HG03571 (cell line): ENCODE measurements at regions not wholly inside any gene's neighbourhood (a gene's known extent, or its start where the extent isn't known, plus 50 kb on each side); places are given as distances from the start of the nearest gene placed in this dataset.
A peak's percentile ranks its signal among the peaks of the same experiment; 100 is the strongest.
"Not testable (repeated sequence)": the region's sequence is repeated elsewhere in the genome, so short reads cannot be mapped to it uniquely, and the experiment has no call there.

Source experiments
- ATAC-seq: cut with Tn5 transposase; IDR thresholded peaks from one replicate; pipeline ENCODE4 v1.9.1; 2021; ENCODE audit not compliant: unreplicated experiment

GRCh38 chr10:11668847-11669610 is 57.6 kb upstream of the USP6NL start:
- no peak for ATAC-seq

- ATAC-seq = no peak
These were observed 56.3 kb upstream of the USP6NL start for GRCh38 chr10:11667756-11668155.

- ATAC-seq = peak; percentile 60
These were observed 52.5 kb upstream of the USP6NL start for GRCh38 chr10:11663763-11664555.

GRCh38 chr10:11663126-11663515 is 51.7 kb upstream of the USP6NL start:
- ATAC-seq = not testable (repeated sequence)

GRCh38 chr10:11661441-11661840 is 50.0 kb upstream of the USP6NL start:
- no peak for ATAC-seq
